ENCODE measurements at regions not wholly inside any gene's neighbourhood (a gene's known extent, or its start where the extent isn't known, plus 50 kb on each side); places are given as distances from the start of the nearest gene placed in this dataset.

DNA sequence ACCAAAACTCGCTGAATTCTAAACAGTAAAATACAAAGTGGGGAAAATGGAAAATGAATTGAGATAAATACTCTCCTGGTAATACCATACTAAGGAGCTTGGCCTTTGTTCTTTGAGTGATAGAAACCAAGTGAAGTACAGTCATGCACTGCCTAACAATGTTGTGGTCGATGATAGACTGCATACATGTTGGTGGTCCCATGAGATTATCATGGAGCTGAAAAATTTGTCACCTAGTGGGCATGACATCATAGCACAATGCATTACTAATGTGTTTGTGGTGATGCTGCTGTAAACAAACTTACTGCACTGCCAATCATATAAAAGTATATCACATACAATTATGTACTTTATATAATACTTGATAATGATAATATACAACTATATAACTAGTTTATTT lies 419.1 kb downstream of the ARL4A start:
- no peaks in the 10 kb centered on the region for H3K9me3 ChIP-seq (ENCODE audit: low read depth, low read length, poor library complexity, severe bottlenecking)
- H3K36me3 ChIP-seq (ENCODE audit: insufficient read depth, low read length, poor library complexity, severe bottlenecking) = no peaks in the 10 kb centered on the region
- no peak overlapping the region for H3K27ac ChIP-seq (ENCODE audit: low read depth, low read length, poor library complexity, severe bottlenecking)
- no TSS peak for BruUV-seq (replicated peaks)
- H3K4me3 ChIP-seq (ENCODE audit: low read depth, low read length, poor library complexity, severe bottlenecking) = no peak overlapping the region
- TF ChIP-seq, protein P1, sequence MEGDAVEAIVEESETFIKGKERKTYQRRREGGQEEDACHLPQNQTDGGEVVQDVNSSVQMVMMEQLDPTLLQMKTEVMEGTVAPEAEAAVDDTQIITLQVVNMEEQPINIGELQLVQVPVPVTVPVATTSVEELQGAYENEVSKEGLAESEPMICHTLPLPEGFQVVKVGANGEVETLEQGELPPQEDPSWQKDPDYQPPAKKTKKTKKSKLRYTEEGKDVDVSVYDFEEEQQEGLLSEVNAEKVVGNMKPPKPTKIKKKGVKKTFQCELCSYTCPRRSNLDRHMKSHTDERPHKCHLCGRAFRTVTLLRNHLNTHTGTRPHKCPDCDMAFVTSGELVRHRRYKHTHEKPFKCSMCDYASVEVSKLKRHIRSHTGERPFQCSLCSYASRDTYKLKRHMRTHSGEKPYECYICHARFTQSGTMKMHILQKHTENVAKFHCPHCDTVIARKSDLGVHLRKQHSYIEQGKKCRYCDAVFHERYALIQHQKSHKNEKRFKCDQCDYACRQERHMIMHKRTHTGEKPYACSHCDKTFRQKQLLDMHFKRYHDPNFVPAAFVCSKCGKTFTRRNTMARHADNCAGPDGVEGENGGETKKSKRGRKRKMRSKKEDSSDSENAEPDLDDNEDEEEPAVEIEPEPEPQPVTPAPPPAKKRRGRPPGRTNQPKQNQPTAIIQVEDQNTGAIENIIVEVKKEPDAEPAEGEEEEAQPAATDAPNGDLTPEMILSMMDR (conservative IDR thresholded peaks at IDR 0.05; ENCODE audit: low read depth, low read length) = no peak
- TF ChIP-seq EZH2 (IDR thresholded peaks at IDR 0.05; ENCODE audit: borderline replicate concordance, low read depth, low read length, poor library complexity, severe bottlenecking) = no peak
- ChIA-PET POLR2A (ENCODE audit: low non-redundant PET) (no interaction called here), CTCF (no interaction called here)
- intact Hi-C loops (cut with micrococcal nuclease; ENCODE audit: unreplicated experiment) = no loop called here
- H3K27me3 ChIP-seq (replicated peaks; ENCODE audit: insufficient read depth, low read depth, low read length, poor library complexity) = peaks cover 4% of the 10 kb centered on the region
- H3K4me1 ChIP-seq (ENCODE audit: insufficient read depth, low read length, poor library complexity, severe bottlenecking) = no peaks in the 10 kb centered on the region
- no peak for DNase-seq (ENCODE audit: low spot score)

DNA sequence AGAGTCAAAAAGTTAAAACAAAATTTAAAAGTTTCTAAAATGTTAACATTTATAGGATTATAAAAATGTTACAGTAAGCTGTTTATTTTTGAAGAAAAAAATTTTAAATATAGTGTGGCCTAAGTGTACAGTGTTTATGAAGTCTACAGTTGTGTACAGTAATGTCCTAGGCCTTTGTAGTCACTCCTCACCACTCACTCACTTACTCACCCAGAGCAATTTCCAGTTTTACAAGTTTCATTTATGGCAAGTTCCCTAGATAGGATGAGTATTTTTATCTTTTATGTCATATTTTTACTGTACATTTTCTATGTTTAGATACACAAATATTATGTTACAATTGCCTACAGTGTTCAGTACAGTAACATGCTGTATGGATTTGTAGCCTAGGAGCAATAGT lies 419.9 kb downstream of the ARL4A start:
- Histone ChIP-seq H3K9me3 (ENCODE audit: low read depth, low read length, poor library complexity, severe bottlenecking) (no peaks in the 10 kb centered on the region), H3K27me3 (replicated peaks; ENCODE audit: insufficient read depth, low read depth, low read length, poor library complexity) (peaks cover 4% of the 10 kb centered on the region), H3K27ac (ENCODE audit: low read depth, low read length, poor library complexity, severe bottlenecking) (no peak overlapping the region), H3K36me3 (ENCODE audit: insufficient read depth, low read length, poor library complexity, severe bottlenecking) (no peaks in the 10 kb centered on the region), H3K4me1 (ENCODE audit: insufficient read depth, low read length, poor library complexity, severe bottlenecking) (no peaks in the 10 kb centered on the region), H3K4me3 (ENCODE audit: low read depth, low read length, poor library complexity, severe bottlenecking) (no peak overlapping the region)
- TF ChIP-seq EZH2 (IDR thresholded peaks at IDR 0.05; ENCODE audit: borderline replicate concordance, low read depth, low read length, poor library complexity, severe bottlenecking) = no peak
- TF ChIP-seq, protein P1 (conservative IDR thresholded peaks at IDR 0.05; ENCODE audit: low read depth, low read length) = no peak
- BruUV-seq (replicated peaks) = no TSS peak
- POLR2A ChIA-PET (ENCODE audit: low non-redundant PET) = no interaction called here
- CTCF ChIA-PET = no interaction called here
- intact Hi-C loops (cut with micrococcal nuclease; ENCODE audit: unreplicated experiment) = no loop called here
- DNase-seq (ENCODE audit: low spot score) = no peak

DNA sequence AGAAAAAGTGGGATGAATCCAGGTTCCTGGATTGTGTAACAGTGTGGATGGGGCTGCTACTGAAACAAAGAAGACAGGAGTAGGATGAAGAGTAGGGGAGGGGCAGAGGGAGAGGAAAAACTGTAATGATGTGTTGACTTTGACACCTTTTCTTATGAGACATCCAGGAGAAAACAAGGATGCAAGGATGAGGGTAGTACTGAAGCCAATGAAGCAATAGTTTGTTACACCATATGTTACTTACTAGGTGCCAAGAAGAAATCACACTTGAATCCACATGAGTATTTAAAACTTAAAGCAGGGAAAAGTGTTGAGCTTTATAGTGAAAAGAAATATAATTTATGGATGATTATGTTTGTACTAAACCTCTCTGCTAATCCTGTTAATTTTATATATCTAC lies 420.6 kb downstream of the ARL4A start:
- no peaks in the 10 kb centered on the region for H3K4me1 ChIP-seq (ENCODE audit: insufficient read depth, low read length, poor library complexity, severe bottlenecking)
- DNase-seq (ENCODE audit: low spot score) = no peak
- no peak overlapping the region for H3K4me3 ChIP-seq (ENCODE audit: low read depth, low read length, poor library complexity, severe bottlenecking)
- ChIA-PET POLR2A (ENCODE audit: low non-redundant PET) (interaction anchor here (0.5 kb wide), 1 partner anchor 160 kb away, joined by 3 read pairs; no protein-coding TSS in a partner anchor), CTCF (no interaction called here)
- no peaks in the 10 kb centered on the region for H3K9me3 ChIP-seq (ENCODE audit: low read depth, low read length, poor library complexity, severe bottlenecking)
- TF ChIP-seq EZH2 (IDR thresholded peaks at IDR 0.05; ENCODE audit: borderline replicate concordance, low read depth, low read length, poor library complexity, severe bottlenecking) = no peak
- TF ChIP-seq, protein P1 (conservative IDR thresholded peaks at IDR 0.05; ENCODE audit: low read depth, low read length) = no peak
- no TSS peak for BruUV-seq (replicated peaks)
- peaks cover 4% of the 10 kb centered on the region for H3K27me3 ChIP-seq (replicated peaks; ENCODE audit: insufficient read depth, low read depth, low read length, poor library complexity)
- no peaks in the 10 kb centered on the region for H3K36me3 ChIP-seq (ENCODE audit: insufficient read depth, low read length, poor library complexity, severe bottlenecking)
- intact Hi-C loops (cut with micrococcal nuclease; ENCODE audit: unreplicated experiment) = no loop called here
- H3K27ac ChIP-seq (ENCODE audit: low read depth, low read length, poor library complexity, severe bottlenecking) = no peak overlapping the region
